ENCODE measurements at regions not wholly inside any gene's neighbourhood (a gene's known extent, or its start where the extent isn't known, plus 50 kb on each side); places are given as distances from the start of the nearest gene placed in this dataset.

DNA sequence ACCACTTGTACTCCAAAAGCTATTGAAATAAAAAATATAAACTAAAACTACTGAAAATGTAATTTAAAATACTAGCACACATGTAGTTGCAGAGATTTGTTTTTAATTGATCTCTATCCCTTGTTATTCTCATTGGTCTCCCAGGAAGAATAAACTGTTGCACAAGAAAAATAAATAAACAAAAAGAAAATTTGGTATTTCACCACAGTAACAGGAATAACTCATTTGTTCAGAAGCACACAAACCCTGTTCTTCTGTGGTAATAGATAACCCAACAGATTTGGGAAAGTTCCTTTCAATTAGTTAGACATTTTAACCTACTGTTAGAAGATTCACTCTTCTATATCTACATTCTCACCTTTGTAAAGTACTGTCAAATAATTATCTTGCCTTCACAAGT is 70.9 kb upstream of the APOOL start:
- Histone ChIP-seq H3K36me3 (ENCODE audit: insufficient read depth, low read length) (no peaks in the 10 kb centered on the region), H2AFZ (ENCODE audit: low read length) (no peak overlapping the region), H3K4me2 (ENCODE audit: low read length) (no peak overlapping the region), H3K4me3 (ENCODE audit: low read depth, low read length, poor library complexity, severe bottlenecking) (no peak overlapping the region), H4K20me1 (ENCODE audit: insufficient read depth, low read length) (no peaks in the 10 kb centered on the region), H3K27ac (ENCODE audit: low read depth, low read length, poor library complexity, severe bottlenecking) (no peak overlapping the region), H3K9me2 (ENCODE audit: insufficient read depth, low read length) (no peaks in the 10 kb centered on the region), H3K9me3 (ENCODE audit: low read length) (no peaks in the 10 kb centered on the region), H3K4me1 (ENCODE audit: insufficient read depth, low read length, poor library complexity, severe bottlenecking) (no peaks in the 10 kb centered on the region), H3K79me2 (ENCODE audit: insufficient read depth, low read depth, low read length) (no peaks in the 10 kb centered on the region)
- TF ChIP-seq, protein P1, sequence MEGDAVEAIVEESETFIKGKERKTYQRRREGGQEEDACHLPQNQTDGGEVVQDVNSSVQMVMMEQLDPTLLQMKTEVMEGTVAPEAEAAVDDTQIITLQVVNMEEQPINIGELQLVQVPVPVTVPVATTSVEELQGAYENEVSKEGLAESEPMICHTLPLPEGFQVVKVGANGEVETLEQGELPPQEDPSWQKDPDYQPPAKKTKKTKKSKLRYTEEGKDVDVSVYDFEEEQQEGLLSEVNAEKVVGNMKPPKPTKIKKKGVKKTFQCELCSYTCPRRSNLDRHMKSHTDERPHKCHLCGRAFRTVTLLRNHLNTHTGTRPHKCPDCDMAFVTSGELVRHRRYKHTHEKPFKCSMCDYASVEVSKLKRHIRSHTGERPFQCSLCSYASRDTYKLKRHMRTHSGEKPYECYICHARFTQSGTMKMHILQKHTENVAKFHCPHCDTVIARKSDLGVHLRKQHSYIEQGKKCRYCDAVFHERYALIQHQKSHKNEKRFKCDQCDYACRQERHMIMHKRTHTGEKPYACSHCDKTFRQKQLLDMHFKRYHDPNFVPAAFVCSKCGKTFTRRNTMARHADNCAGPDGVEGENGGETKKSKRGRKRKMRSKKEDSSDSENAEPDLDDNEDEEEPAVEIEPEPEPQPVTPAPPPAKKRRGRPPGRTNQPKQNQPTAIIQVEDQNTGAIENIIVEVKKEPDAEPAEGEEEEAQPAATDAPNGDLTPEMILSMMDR (conservative IDR thresholded peaks at IDR 0.05; ENCODE audit: low read length): no peak
- TF ChIP-seq EZH2phosphoT487 (IDR thresholded peaks at IDR 0.05; ENCODE audit: borderline replicate concordance, low read depth, low read length): no peak
- BruUV-seq (replicated peaks): no TSS peak
- no peak for DNase-seq (ENCODE audit: low spot score)
- CTCF ChIA-PET (ENCODE audit: unreplicated experiment): no interaction called here
- intact Hi-C loops (cut with micrococcal nuclease; ENCODE audit: unreplicated experiment): no loop called here
- POLR2A ChIA-PET: interaction anchor here (0.8 kb wide), 1 partner anchor 26 kb away, joined by 4 read pairs; no protein-coding TSS in a partner anchor

DNA sequence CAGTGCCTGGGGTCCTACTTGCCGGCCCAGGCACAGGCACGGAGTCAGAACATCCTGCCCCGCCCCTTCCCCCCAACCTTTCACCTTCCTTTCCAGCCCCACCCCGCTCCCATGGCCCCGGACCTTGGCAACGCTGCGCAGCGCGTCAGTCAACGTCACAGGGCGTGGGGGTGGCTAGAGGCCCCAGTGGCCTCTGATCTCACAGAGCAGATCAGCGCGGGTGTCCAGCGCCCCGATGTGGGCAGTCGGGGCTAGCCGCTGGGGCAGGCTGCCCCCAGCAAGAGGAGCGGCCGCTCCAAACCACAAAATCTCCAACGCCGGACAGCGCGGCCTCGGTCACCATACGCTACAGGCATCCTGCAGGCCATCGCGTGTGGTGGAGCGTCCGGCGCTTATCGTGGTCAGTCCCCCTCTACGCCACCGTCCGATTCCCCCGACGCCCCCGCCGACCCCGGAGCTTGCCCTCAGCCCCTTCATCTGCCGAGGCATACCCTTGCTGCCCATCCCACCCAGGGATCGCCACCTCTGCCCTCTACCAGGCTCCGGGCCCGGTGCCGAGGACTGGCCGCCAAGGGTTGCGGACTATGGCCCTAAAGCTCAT is 69.6 kb upstream of the APOOL start:
- Histone ChIP-seq H3K4me1 (ENCODE audit: insufficient read depth, low read length, poor library complexity, severe bottlenecking) (no peaks in the 10 kb centered on the region), H3K9me2 (ENCODE audit: insufficient read depth, low read length) (no peaks in the 10 kb centered on the region), H3K4me3 (ENCODE audit: low read depth, low read length, poor library complexity, severe bottlenecking) (no peak overlapping the region), H3K79me2 (ENCODE audit: insufficient read depth, low read depth, low read length) (no peaks in the 10 kb centered on the region), H4K20me1 (ENCODE audit: insufficient read depth, low read length) (no peaks in the 10 kb centered on the region), H3K9me3 (ENCODE audit: low read length) (no peaks in the 10 kb centered on the region), H3K27ac (ENCODE audit: low read depth, low read length, poor library complexity, severe bottlenecking) (no peak overlapping the region), H2AFZ (ENCODE audit: low read length) (no peak overlapping the region), H3K36me3 (ENCODE audit: insufficient read depth, low read length) (no peaks in the 10 kb centered on the region), H3K4me2 (ENCODE audit: low read length) (no peak overlapping the region)
- ChIA-PET CTCF (ENCODE audit: unreplicated experiment) (no interaction called here), POLR2A (no interaction called here)
- no TSS peak for BruUV-seq (replicated peaks)
- DNase-seq (ENCODE audit: low spot score): no peak
- intact Hi-C loops (cut with micrococcal nuclease; ENCODE audit: unreplicated experiment): no loop called here
- TF ChIP-seq EZH2phosphoT487 (IDR thresholded peaks at IDR 0.05; ENCODE audit: borderline replicate concordance, low read depth, low read length): no peak
- TF ChIP-seq, protein P1 (conservative IDR thresholded peaks at IDR 0.05; ENCODE audit: low read length): no peak

Measured in OCI-LY7 (cell line).